ENCODE measurements at regions not wholly inside any gene's neighbourhood (a gene's known extent, or its start where the extent isn't known, plus 50 kb on each side); places are given as distances from the start of the nearest gene placed in this dataset.

GRCh38 chr4:27986476-27986875 lies 1125.8 kb downstream of the STIM2 start:
- TF ChIP-seq CTCF (IDR thresholded peaks at IDR 0.05): no peak
- TF ChIP-seq EP300 (IDR thresholded peaks at IDR 0.05): no peak
